ENCODE measurements at regions not wholly inside any gene's neighbourhood (a gene's known extent, or its start where the extent isn't known, plus 50 kb on each side); places are given as distances from the start of the nearest gene placed in this dataset.

- Mint-ChIP-seq H3K4me1 (ENCODE audit: low read depth, unreplicated experiment) (no peaks in the 10 kb centered on the region), H3K36me3 (ENCODE audit: low read depth, unreplicated experiment) (no peaks in the 10 kb centered on the region), H3K27ac (ENCODE audit: unreplicated experiment) (no peak overlapping the region), H3K4me3 (ENCODE audit: unreplicated experiment) (no peak overlapping the region), H3K9me3 (ENCODE audit: unreplicated experiment) (peaks cover 3% of the 10 kb centered on the region), H3K27me3 (ENCODE audit: low read depth, unreplicated experiment) (no peaks in the 10 kb centered on the region)
- Histone ChIP-seq H3K4me2 (ENCODE audit: low read length) (no peak overlapping the region), H3K4me1 (ENCODE audit: insufficient read depth, low read length) (no peaks in the 10 kb centered on the region), H3K9me3 (ENCODE audit: insufficient read depth, low read depth, low read length) (no peaks in the 10 kb centered on the region), H3K9ac (ENCODE audit: low read length) (no peak overlapping the region), H3K36me3 (ENCODE audit: insufficient read depth, low read length) (no peaks in the 10 kb centered on the region), H4K20me1 (ENCODE audit: insufficient read depth, low read length) (no peaks in the 10 kb centered on the region), H3K27ac (ENCODE audit: low read depth, low read length) (no peak overlapping the region), H3K27me3 (ENCODE audit: insufficient read depth, low read length) (no peaks in the 10 kb centered on the region), H2AFZ (ENCODE audit: low read depth, low read length) (no peak overlapping the region), H3K79me2 (ENCODE audit: insufficient read depth, low read length) (no peaks in the 10 kb centered on the region), H3K4me3 (ENCODE audit: insufficient read depth, low read depth, low read length) (no peak overlapping the region)
- FAIRE-seq (no peak), DNase-seq (ENCODE audit: low read depth) (no peak)
- no peak for TF ChIP-seq EZH2 (IDR thresholded peaks at IDR 0.05; ENCODE audit: insufficient read depth, low read length)
- TF ChIP-seq CTCF (IDR thresholded peaks at IDR 0.05; ENCODE audit: insufficient read depth, low read depth, low read length): no peak
Measured at GRCh38 chrX:22445880-22446279, 173.2 kb downstream of the CBLL2 start.

GRCh38 chrX:22462959-22463358, 190.2 kb downstream of the CBLL2 start:
- no peaks in the 10 kb centered on the region for H3K4me1 Mint-ChIP-seq (ENCODE audit: low read depth, unreplicated experiment)
- no peak overlapping the region for H2AFZ ChIP-seq (ENCODE audit: low read depth, low read length)
- no peaks in the 10 kb centered on the region for H3K9me3 Mint-ChIP-seq (ENCODE audit: unreplicated experiment)
- no peaks in the 10 kb centered on the region for H3K36me3 Mint-ChIP-seq (ENCODE audit: low read depth, unreplicated experiment)
- H3K27ac Mint-ChIP-seq (ENCODE audit: unreplicated experiment): no peak overlapping the region
- no peak overlapping the region for H3K27ac ChIP-seq (ENCODE audit: low read depth, low read length)
- H3K9me3 ChIP-seq (ENCODE audit: insufficient read depth, low read depth, low read length): no peaks in the 10 kb centered on the region
- FAIRE-seq (no peak), DNase-seq (ENCODE audit: low read depth) (no peak)
- no peaks in the 10 kb centered on the region for H3K79me2 ChIP-seq (ENCODE audit: insufficient read depth, low read length)
- TF ChIP-seq EZH2 (IDR thresholded peaks at IDR 0.05; ENCODE audit: insufficient read depth, low read length) (no peak), CTCF (IDR thresholded peaks at IDR 0.05; ENCODE audit: insufficient read depth, low read depth, low read length) (no peak)
- no peaks in the 10 kb centered on the region for H4K20me1 ChIP-seq (ENCODE audit: insufficient read depth, low read length)
- H3K4me3 Mint-ChIP-seq (ENCODE audit: unreplicated experiment): no peak overlapping the region
- H3K9ac ChIP-seq (ENCODE audit: low read length): no peak overlapping the region
- H3K4me3 ChIP-seq (ENCODE audit: insufficient read depth, low read depth, low read length): no peak overlapping the region
- no peaks in the 10 kb centered on the region for H3K27me3 Mint-ChIP-seq (ENCODE audit: low read depth, unreplicated experiment)
- H3K27me3 ChIP-seq (ENCODE audit: insufficient read depth, low read length): no peaks in the 10 kb centered on the region
- H3K4me1 ChIP-seq (ENCODE audit: insufficient read depth, low read length): no peaks in the 10 kb centered on the region
- H3K4me2 ChIP-seq (ENCODE audit: low read length): no peak overlapping the region
- H3K36me3 ChIP-seq (ENCODE audit: insufficient read depth, low read length): no peaks in the 10 kb centered on the region

- H3K27me3 Mint-ChIP-seq (ENCODE audit: low read depth, unreplicated experiment): no peaks in the 10 kb centered on the region
- no peaks in the 10 kb centered on the region for H3K4me1 Mint-ChIP-seq (ENCODE audit: low read depth, unreplicated experiment)
- no peak overlapping the region for H3K27ac Mint-ChIP-seq (ENCODE audit: unreplicated experiment)
- Histone ChIP-seq H3K4me2 (ENCODE audit: low read length) (no peak overlapping the region), H3K4me3 (ENCODE audit: insufficient read depth, low read depth, low read length) (no peak overlapping the region), H3K79me2 (ENCODE audit: insufficient read depth, low read length) (no peaks in the 10 kb centered on the region), H3K9ac (ENCODE audit: low read length) (no peak overlapping the region), H3K9me3 (ENCODE audit: insufficient read depth, low read depth, low read length) (no peaks in the 10 kb centered on the region), H3K27ac (ENCODE audit: low read depth, low read length) (no peak overlapping the region), H3K27me3 (ENCODE audit: insufficient read depth, low read length) (no peaks in the 10 kb centered on the region), H4K20me1 (ENCODE audit: insufficient read depth, low read length) (no peaks in the 10 kb centered on the region), H3K36me3 (ENCODE audit: insufficient read depth, low read length) (no peaks in the 10 kb centered on the region), H3K4me1 (ENCODE audit: insufficient read depth, low read length) (no peaks in the 10 kb centered on the region), H2AFZ (ENCODE audit: low read depth, low read length) (no peak overlapping the region)
- H3K36me3 Mint-ChIP-seq (ENCODE audit: low read depth, unreplicated experiment): no peaks in the 10 kb centered on the region
- TF ChIP-seq EZH2 (IDR thresholded peaks at IDR 0.05; ENCODE audit: insufficient read depth, low read length): no peak
- no peak for TF ChIP-seq CTCF (IDR thresholded peaks at IDR 0.05; ENCODE audit: insufficient read depth, low read depth, low read length)
- H3K4me3 Mint-ChIP-seq (ENCODE audit: unreplicated experiment): no peak overlapping the region
- DNase-seq (ENCODE audit: low read depth): no peak
- H3K9me3 Mint-ChIP-seq (ENCODE audit: unreplicated experiment): no peaks in the 10 kb centered on the region
- no peak for FAIRE-seq
Measured at GRCh38 chrX:22467571-22467970, 194.9 kb downstream of the CBLL2 start.

All from astrocyte (in vitro differentiated cells and primary cell).